AG10803 (cell line): ENCODE measurements at regions not wholly inside any gene's neighbourhood (a gene's known extent, or its start where the extent isn't known, plus 50 kb on each side); places are given as distances from the start of the nearest gene placed in this dataset.

ENCODE experiments used
- DNase-seq: peaks from one replicate; pipeline ENCODE4 v3.0.0; 2010; ENCODE audit warnings: low read depth
- H3K4me3 ChIP-seq: 2 replicates; pipeline ENCODE4 v1.5.1; 2011; ENCODE audit warnings: mild to moderate bottlenecking, low read length, control low read depth
- TF ChIP-seq, protein P1 (sequence below): conservative IDR thresholded peaks from 2 replicates; pipeline ENCODE4 v1.5.1; 2011; ENCODE audit warnings: mild to moderate bottlenecking, low read length, control low read depth, inconsistent platforms

DNA sequence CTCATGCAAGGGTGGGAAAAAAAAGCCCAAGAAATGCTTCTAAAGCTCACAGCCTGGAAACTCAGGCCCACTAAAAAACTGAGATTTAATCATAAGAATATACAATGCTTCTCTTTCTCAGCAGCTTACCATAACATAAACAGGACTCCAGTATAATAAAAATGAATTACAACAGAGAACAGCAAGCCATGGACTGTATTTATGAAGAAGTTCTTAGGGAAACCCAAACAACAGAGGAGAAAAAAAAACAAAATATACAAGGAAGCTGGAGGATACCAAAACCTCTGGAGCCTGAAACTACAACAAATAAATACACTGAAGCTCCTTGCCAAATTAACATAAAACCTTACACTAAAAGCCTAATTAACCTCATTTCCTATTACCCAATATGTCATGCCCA, 187.8 kb downstream of the RDH14 start:
- DNase-seq, result no peak
- TF ChIP-seq, protein P1, sequence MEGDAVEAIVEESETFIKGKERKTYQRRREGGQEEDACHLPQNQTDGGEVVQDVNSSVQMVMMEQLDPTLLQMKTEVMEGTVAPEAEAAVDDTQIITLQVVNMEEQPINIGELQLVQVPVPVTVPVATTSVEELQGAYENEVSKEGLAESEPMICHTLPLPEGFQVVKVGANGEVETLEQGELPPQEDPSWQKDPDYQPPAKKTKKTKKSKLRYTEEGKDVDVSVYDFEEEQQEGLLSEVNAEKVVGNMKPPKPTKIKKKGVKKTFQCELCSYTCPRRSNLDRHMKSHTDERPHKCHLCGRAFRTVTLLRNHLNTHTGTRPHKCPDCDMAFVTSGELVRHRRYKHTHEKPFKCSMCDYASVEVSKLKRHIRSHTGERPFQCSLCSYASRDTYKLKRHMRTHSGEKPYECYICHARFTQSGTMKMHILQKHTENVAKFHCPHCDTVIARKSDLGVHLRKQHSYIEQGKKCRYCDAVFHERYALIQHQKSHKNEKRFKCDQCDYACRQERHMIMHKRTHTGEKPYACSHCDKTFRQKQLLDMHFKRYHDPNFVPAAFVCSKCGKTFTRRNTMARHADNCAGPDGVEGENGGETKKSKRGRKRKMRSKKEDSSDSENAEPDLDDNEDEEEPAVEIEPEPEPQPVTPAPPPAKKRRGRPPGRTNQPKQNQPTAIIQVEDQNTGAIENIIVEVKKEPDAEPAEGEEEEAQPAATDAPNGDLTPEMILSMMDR, result no peak

DNA sequence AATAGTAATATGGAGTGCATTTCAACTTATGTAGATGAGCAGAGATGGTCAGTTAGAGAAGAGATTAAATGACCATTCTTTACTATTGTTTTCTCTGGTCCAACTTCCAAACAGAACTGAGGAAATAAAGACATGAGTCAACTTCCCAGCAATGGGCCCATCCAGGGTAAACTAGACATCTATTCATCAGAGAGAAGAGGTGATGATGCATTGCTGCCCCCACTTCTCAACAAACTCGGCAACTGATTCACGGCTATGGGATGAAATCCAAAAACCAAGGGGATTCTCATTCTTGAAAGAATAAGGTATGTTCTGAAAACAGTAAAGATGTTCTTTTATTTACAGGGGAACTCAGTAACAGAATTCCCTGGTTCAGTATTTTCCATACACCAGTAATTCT, 190.7 kb downstream of the RDH14 start:
- H3K4me3 ChIP-seq, result no peak overlapping the region
- DNase-seq, result no peak
- TF ChIP-seq, protein P1, result no peak

More for the DNA sequence above, 187.8 kb downstream of the RDH14 start:
- H3K4me3 ChIP-seq, result no peak overlapping the region

DNA sequence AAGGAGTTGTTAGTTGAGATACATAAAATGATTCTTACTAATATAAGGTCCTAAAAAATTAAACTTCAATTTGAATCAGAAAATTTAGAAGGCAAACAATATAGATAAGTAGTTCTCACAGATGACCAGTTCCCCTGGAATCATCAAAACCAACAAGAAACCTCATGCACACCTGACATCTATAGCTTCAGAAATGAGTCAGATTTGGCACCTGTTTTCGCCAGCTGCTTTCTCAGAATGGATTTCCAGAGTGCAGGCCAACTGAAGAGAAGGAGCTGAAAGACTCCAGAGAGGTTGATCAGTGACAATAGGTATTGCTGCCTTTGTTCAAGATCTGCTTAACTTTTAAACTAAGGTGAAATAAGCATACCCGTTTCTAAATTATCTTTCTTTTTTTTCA, 192.4 kb downstream of the RDH14 start:
- no peak for DNase-seq
- TF ChIP-seq, protein P1, result no peak
- H3K4me3 ChIP-seq, result no peak overlapping the region

DNA sequence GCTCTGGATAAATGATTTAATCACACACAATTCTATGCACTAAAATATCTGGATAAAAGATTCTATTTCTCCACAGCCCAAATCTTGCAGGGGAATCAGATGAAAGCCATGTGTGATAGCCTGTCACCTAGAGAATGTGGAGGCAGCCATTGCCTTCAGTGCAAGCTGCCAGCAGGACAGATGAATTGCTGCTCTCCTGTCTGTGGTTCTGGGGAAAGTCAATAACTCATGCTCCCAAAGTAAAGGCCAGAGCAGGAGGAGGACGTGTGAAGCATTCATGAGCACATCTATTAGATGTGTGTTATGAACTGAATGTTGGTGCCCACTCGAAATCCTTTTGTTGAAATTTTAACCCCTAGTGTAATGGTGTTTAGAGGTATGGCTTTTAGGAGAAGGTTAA, 195.1 kb downstream of the RDH14 start:
- no peak for DNase-seq
- H3K4me3 ChIP-seq, result no peak overlapping the region
- TF ChIP-seq, protein P1, result no peak

DNA sequence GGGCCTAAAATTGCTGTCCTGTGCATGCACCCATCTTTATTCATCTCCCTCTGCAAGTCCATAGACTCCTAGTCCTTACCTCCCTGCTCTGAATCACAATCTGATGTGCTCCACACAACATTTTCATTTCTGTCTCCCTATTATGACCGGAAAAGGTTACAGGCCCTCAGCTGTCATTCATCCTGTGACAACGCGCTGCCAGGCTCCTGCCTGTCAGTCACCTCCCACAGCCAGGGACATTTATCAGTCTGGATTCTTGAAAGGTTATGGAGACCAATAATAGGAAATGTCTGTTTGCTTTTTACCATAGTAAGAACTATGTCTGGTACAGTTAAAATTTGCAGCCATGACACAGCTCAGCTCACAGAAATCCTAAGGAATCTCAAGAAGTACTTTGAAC, 197.1 kb downstream of the RDH14 start:
- TF ChIP-seq, protein P1, result no peak
- H3K4me3 ChIP-seq, result no peak overlapping the region
- DNase-seq, result no peak

DNA sequence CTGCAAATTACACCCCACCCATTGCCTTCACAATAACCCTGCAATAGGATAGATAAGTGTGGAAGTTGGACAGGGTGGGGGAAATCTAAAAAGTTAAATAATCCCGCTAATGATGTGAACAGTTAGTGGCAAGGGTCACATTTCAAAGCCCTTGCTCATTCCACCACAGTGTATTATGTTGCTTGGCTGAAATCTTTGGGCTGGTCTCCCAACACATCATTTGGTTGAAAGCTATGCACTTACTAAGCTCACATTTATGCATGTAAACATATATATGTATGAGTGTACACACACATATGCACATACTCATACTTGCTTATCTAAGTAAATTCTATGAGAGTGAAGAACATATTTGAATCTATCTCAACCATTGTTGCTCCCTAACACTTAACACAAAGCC, 197.8 kb downstream of the RDH14 start:
- TF ChIP-seq, protein P1, result no peak
- peak; percentile 74 for DNase-seq
- no peak overlapping the region for H3K4me3 ChIP-seq

DNA sequence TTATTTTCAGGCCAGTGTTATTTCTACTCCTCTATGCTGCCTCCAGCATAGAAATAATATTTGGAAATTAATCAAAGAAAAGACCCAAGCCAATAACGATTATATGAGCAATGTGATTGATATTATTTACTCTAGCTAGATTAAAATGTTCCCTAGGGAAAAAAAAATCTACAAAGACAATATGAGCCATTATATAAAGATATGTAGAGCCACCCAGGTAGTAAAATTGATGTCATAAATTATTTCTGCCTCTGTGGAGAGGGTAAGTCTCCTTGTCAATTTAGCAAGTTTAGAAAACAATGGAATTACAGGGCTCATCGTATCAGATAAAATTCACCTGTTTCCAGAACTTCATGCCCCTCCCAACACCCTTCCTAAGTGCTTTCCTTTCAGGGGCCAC, 202.9 kb downstream of the RDH14 start:
- TF ChIP-seq, protein P1, result no peak
- H3K4me3 ChIP-seq, result no peak overlapping the region
- DNase-seq, result no peak
